Hepatocyte (in vitro differentiated cells): ENCODE measurements at regions not wholly inside any gene's neighbourhood (a gene's known extent, or its start where the extent isn't known, plus 50 kb on each side); places are given as distances from the start of the nearest gene placed in this dataset.

Experiments used
- CTCF ChIP-seq: fragments of 200-600 bp; sonication (generic); IDR thresholded peaks from 2 replicates; pipeline ENCODE4 v1.5.1; 2016; ENCODE audit warnings: antibody characterized with exemption, mild to moderate bottlenecking; ENCODE audit not compliant: poor library complexity
- EZH2 ChIP-seq: fragments of 200-600 bp; sonication (generic); IDR thresholded peaks from 2 replicates; pipeline ENCODE4 v1.6.1; 2016; ENCODE audit warnings: antibody characterized with exemption, mild to moderate bottlenecking, borderline replicate concordance
- EZH2phosphoT487 ChIP-seq: fragments of 200-600 bp; sonication (generic); IDR thresholded peaks from one replicate; pipeline ENCODE4 v1.6.1; 2018; ENCODE audit warnings: antibody characterized with exemption, mild to moderate bottlenecking, low read depth, moderate library complexity; ENCODE audit not compliant: unreplicated experiment, severe bottlenecking

GRCh38 chr9:31736581-31737179 is 647.8 kb upstream of the ACO1 start:
- TF ChIP-seq CTCF (no peak), EZH2phosphoT487 (no peak), EZH2 (no peak)
